Liver (tissue), 8 donors: ENCODE measurements at regions not wholly inside any gene's neighbourhood (a gene's known extent, or its start where the extent isn't known, plus 50 kb on each side); places are given as distances from the start of the nearest gene placed in this dataset.

Experiments used
- DNase-seq: peaks from one replicate; pipeline ENCODE4 v3.0.0-alpha.2; 2017; ENCODE audit warnings: low spot score
- H3K27ac ChIP-seq, 2 donors: one replicate each; pipeline ENCODE4 v1.7.0; 2013; ENCODE audit warnings: inconsistent platforms in 2 of 2, low read length in 2 of 2, control low read depth in 1 of 2, low read depth in 1 of 2, mild to moderate bottlenecking in 1 of 2
- H3K27me3 ChIP-seq, 4 donors: one replicate each; pipeline versions ENCODE4 v1.6.1 to v1.7.0; 2013; ENCODE audit warnings: low read length in 3 of 4, inconsistent platforms in 1 of 4, mild to moderate bottlenecking in 1 of 4, moderate library complexity in 1 of 4; ENCODE audit not compliant: control insufficient read depth in 4 of 4, insufficient read depth in 4 of 4
- H3K36me3 ChIP-seq, 4 donors: one replicate each; pipeline versions ENCODE4 v1.6.1 to v1.7.0; 2013; ENCODE audit warnings: low read length in 3 of 4, mild to moderate bottlenecking in 3 of 4, low read depth in 1 of 4, moderate library complexity in 1 of 4; ENCODE audit not compliant: control insufficient read depth in 4 of 4, insufficient read depth in 3 of 4
- H3K4me1 ChIP-seq, 4 donors: one replicate each; pipeline versions ENCODE4 v1.6.1 to v1.7.0; 2013; ENCODE audit warnings: low read length in 3 of 4, mild to moderate bottlenecking in 3 of 4, moderate library complexity in 1 of 4; ENCODE audit not compliant: control insufficient read depth in 4 of 4, insufficient read depth in 4 of 4
- H3K4me3 ChIP-seq, 3 donors: one replicate each; pipeline versions ENCODE4 v1.6.1 to v1.7.0; 2013; ENCODE audit warnings: low read length in 3 of 3, control low read depth in 1 of 3, low read depth in 1 of 3, mild to moderate bottlenecking in 1 of 3
- H3K9ac ChIP-seq, 2 donors: one replicate each; pipeline ENCODE4 v1.7.0; 2013; ENCODE audit warnings: low read length in 2 of 2, mild to moderate bottlenecking in 2 of 2, moderate library complexity in 2 of 2, control low read depth in 1 of 2, low read depth in 1 of 2
- H3K9me3 ChIP-seq, 4 donors: one replicate each; pipeline versions ENCODE4 v1.6.1 to v1.7.0; 2013; ENCODE audit warnings: low read length in 3 of 4; ENCODE audit not compliant: control insufficient read depth in 4 of 4
- EGR1 ChIP-seq, 2 donors: IDR thresholded peaks; 2 replicates each; pipeline ENCODE4 v1.6.1; 2016 to 2018; ENCODE audit warnings: antibody characterized with exemption in 2 of 2, low read depth in 2 of 2
- FOXA1 ChIP-seq: IDR thresholded peaks from 2 replicates; pipeline ENCODE4 v1.6.1; 2016; ENCODE audit warnings: antibody characterized with exemption
- FOXA2 ChIP-seq: IDR thresholded peaks from 2 replicates; pipeline ENCODE4 v1.6.1; 2016; ENCODE audit warnings: antibody characterized with exemption
- GABPA ChIP-seq, 2 donors: IDR thresholded peaks in 1 of 2; conservative IDR thresholded peaks in 1 of 2; 2 replicates each; pipeline ENCODE4 v1.6.1; 2016; ENCODE audit warnings: antibody characterized with exemption in 2 of 2, mild to moderate bottlenecking in 1 of 2, moderate library complexity in 1 of 2
- HNF4A ChIP-seq, 2 donors: conservative IDR thresholded peaks; 2 replicates each; pipeline ENCODE4 v1.6.1; 2016; ENCODE audit warnings: antibody characterized with exemption in 2 of 2, mild to moderate bottlenecking in 2 of 2
- HNF4G ChIP-seq: IDR thresholded peaks from 2 replicates; pipeline ENCODE4 v1.6.1; 2016; ENCODE audit warnings: antibody characterized with exemption
- JUND ChIP-seq, 2 donors: IDR thresholded peaks; 2 replicates each; pipeline ENCODE4 v1.6.1; 2016; ENCODE audit warnings: antibody characterized with exemption in 2 of 2
- NR2F2 ChIP-seq: IDR thresholded peaks from 2 replicates; pipeline ENCODE4 v1.6.1; 2016; ENCODE audit warnings: antibody characterized with exemption
- RAD21 ChIP-seq, 2 donors: IDR thresholded peaks; 2 replicates each; pipeline ENCODE4 v1.6.1; 2016; ENCODE audit warnings: antibody characterized with exemption in 2 of 2, mild to moderate bottlenecking in 2 of 2
- REST ChIP-seq: IDR thresholded peaks from 2 replicates; pipeline ENCODE4 v1.6.1; 2016; ENCODE audit warnings: antibody characterized with exemption, mild to moderate bottlenecking
- RXRA ChIP-seq, 2 donors: IDR thresholded peaks; 2 replicates each; pipeline ENCODE4 v1.6.1; 2017 to 2018; ENCODE audit warnings: antibody characterized with exemption in 2 of 2, mild to moderate bottlenecking in 1 of 2
- SP1 ChIP-seq: IDR thresholded peaks from 2 replicates; pipeline ENCODE4 v1.6.1; 2018; ENCODE audit warnings: antibody characterized with exemption, mild to moderate bottlenecking
- TAF1 ChIP-seq: conservative IDR thresholded peaks from 2 replicates; pipeline ENCODE4 v1.6.1; 2016; ENCODE audit warnings: antibody characterized with exemption, mild to moderate bottlenecking
- YY1 ChIP-seq: IDR thresholded peaks from 2 replicates; pipeline ENCODE4 v1.6.1; 2016; ENCODE audit warnings: antibody characterized with exemption, mild to moderate bottlenecking
- WGBS: extraction: QIAGEN DNeasy Blood & Tissue Kit; methylation state at CpG from one replicate; pipeline ENCODE4 v1.1.7; 2013; 5-methylcytosine and 5-hydroxymethylcytosine counted together
- TF ChIP-seq, protein P1 (sequence below): fragments of 150-350 bp; IDR thresholded peaks from 2 replicates; pipeline ENCODE4 v1.5.1; 2017; ENCODE audit warnings: improper control_type of control experiment, low read depth, low read length; ENCODE audit not compliant: missing input control
- TF ChIP-seq, protein P2 (sequence below): IDR thresholded peaks from 2 replicates; pipeline ENCODE4 v1.6.1; 2016; ENCODE audit warnings: antibody characterized with exemption
- TF ChIP-seq, protein P3 (sequence below): IDR thresholded peaks from 2 replicates; pipeline ENCODE4 v1.6.1; 2016; ENCODE audit warnings: antibody characterized with exemption
- donor health status: healthy.
- donor health status: healthy.
- donor health status: healthy.
- donor health status: healthy.
- donor health status: healthy.

- no peak for TF ChIP-seq TAF1
- TF ChIP-seq SP1 = no peak
- TF ChIP-seq, protein P1, sequence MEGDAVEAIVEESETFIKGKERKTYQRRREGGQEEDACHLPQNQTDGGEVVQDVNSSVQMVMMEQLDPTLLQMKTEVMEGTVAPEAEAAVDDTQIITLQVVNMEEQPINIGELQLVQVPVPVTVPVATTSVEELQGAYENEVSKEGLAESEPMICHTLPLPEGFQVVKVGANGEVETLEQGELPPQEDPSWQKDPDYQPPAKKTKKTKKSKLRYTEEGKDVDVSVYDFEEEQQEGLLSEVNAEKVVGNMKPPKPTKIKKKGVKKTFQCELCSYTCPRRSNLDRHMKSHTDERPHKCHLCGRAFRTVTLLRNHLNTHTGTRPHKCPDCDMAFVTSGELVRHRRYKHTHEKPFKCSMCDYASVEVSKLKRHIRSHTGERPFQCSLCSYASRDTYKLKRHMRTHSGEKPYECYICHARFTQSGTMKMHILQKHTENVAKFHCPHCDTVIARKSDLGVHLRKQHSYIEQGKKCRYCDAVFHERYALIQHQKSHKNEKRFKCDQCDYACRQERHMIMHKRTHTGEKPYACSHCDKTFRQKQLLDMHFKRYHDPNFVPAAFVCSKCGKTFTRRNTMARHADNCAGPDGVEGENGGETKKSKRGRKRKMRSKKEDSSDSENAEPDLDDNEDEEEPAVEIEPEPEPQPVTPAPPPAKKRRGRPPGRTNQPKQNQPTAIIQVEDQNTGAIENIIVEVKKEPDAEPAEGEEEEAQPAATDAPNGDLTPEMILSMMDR = no peak
- no peak for TF ChIP-seq YY1
- no peak for TF ChIP-seq RAD21 (IDR thresholded peaks at IDR 0.05)
- no peak for TF ChIP-seq JUND (IDR thresholded peaks at IDR 0.05)
- no peak for TF ChIP-seq FOXA2
- TF ChIP-seq HNF4A (conservative IDR thresholded peaks at IDR 0.05) = no peak
- TF ChIP-seq GABPA (IDR thresholded peaks at IDR 0.05 in 1 of 2, conservative IDR thresholded peaks at IDR 0.05 in 1 of 2) = no peak
- TF ChIP-seq FOXA1 = no peak
- TF ChIP-seq, protein P2, sequence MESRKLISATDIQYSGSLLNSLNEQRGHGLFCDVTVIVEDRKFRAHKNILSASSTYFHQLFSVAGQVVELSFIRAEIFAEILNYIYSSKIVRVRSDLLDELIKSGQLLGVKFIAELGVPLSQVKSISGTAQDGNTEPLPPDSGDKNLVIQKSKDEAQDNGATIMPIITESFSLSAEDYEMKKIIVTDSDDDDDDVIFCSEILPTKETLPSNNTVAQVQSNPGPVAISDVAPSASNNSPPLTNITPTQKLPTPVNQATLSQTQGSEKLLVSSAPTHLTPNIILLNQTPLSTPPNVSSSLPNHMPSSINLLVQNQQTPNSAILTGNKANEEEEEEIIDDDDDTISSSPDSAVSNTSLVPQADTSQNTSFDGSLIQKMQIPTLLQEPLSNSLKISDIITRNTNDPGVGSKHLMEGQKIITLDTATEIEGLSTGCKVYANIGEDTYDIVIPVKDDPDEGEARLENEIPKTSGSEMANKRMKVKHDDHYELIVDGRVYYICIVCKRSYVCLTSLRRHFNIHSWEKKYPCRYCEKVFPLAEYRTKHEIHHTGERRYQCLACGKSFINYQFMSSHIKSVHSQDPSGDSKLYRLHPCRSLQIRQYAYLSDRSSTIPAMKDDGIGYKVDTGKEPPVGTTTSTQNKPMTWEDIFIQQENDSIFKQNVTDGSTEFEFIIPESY = no peak
- TF ChIP-seq RXRA (IDR thresholded peaks at IDR 0.05) = no peak
- TF ChIP-seq, protein P3, sequence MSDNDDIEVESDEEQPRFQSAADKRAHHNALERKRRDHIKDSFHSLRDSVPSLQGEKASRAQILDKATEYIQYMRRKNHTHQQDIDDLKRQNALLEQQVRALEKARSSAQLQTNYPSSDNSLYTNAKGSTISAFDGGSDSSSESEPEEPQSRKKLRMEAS = no peak
- no peak for TF ChIP-seq EGR1 (IDR thresholded peaks at IDR 0.05; ENCODE audit: low read depth in 2 of 2)
- Histone ChIP-seq H3K27ac (no peak overlapping the region), H3K4me1 (no peaks in the 10 kb centered on the region), H3K36me3 (no peaks in the 10 kb centered on the region), H3K27me3 (no peaks in the 10 kb centered on the region), H3K9ac (no peak overlapping the region), H3K9me3 (peaks cover 0 to 5% (median 0%) of the 10 kb centered on the region in 4 donors), H3K4me3 (no peak overlapping the region)
- DNase-seq = no peak
- 57% methylated on average over 4 of the region's 4 CpGs for WGBS
These were observed 674.3 kb downstream of the NUP35 start for GRCh38 chr2:183798535-183798934.

DNA sequence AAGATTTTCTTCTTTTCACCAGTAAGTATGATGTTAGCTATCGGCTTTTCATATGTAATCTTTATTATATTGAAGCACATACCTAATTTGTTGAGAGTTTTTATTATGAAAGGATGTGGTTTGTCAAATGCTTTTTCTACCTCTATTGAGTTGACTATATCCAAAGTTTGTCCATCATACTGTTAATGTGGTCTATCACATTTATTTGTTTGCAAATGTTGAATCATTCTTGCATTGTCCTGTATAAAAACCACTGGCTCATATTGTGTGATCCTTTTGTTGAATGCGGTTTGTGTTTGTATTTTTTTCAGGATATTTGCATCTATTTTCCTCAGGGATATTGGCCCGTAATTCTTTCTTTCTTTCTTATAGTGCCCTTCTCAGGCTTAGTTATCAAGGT lies 675.5 kb downstream of the NUP35 start:
- Histone ChIP-seq H3K27me3 (no peaks in the 10 kb centered on the region), H3K9me3 (peaks cover 0 to 7% (median 0%) of the 10 kb centered on the region in 4 donors), H3K36me3 (no peaks in the 10 kb centered on the region), H3K27ac (no peak overlapping the region), H3K4me1 (no peaks in the 10 kb centered on the region), H3K9ac (no peak overlapping the region), H3K4me3 (no peak overlapping the region)
- WGBS = 81% methylated on average over 3 of the region's 3 CpGs
- no peak for DNase-seq
- TF ChIP-seq REST = no peak
- no peak for TF ChIP-seq RAD21 (IDR thresholded peaks at IDR 0.05)
- no peak for TF ChIP-seq EGR1 (IDR thresholded peaks at IDR 0.05; ENCODE audit: low read depth in 2 of 2)
- no peak for TF ChIP-seq GABPA (IDR thresholded peaks at IDR 0.05 in 1 of 2, conservative IDR thresholded peaks at IDR 0.05 in 1 of 2)
- no peak for TF ChIP-seq NR2F2
- TF ChIP-seq TAF1 = no peak
- TF ChIP-seq, protein P2 = no peak
- TF ChIP-seq RXRA (IDR thresholded peaks at IDR 0.05) = no peak
- no peak for TF ChIP-seq HNF4G
- no peak for TF ChIP-seq JUND (IDR thresholded peaks at IDR 0.05)
- TF ChIP-seq SP1 = no peak
- TF ChIP-seq, protein P1 = no peak
- no peak for TF ChIP-seq FOXA1
- TF ChIP-seq HNF4A (conservative IDR thresholded peaks at IDR 0.05) = no peak
